HG03175 (cell line): ENCODE measurements at regions not wholly inside any gene's neighbourhood (a gene's known extent, or its start where the extent isn't known, plus 50 kb on each side); places are given as distances from the start of the nearest gene placed in this dataset.
"Not testable (repeated sequence)": the region's sequence is repeated elsewhere in the genome, so short reads cannot be mapped to it uniquely, and the experiment has no call there.

Experiments
- ATAC-seq: cut with Tn5 transposase; IDR thresholded peaks from one replicate; pipeline ENCODE4 v1.9.1; 2021; ENCODE audit warnings: mild to moderate bottlenecking, moderate library complexity; ENCODE audit not compliant: unreplicated experiment

GRCh38 chr14:106706488-106706887 is 1180.1 kb downstream of the TMEM121 start:
- not testable (repeated sequence) for ATAC-seq

- not testable (repeated sequence) for ATAC-seq
These were observed 1183.8 kb downstream of the TMEM121 start for GRCh38 chr14:106710187-106710586.

- ATAC-seq, result not testable (repeated sequence)
These were observed 1186.1 kb downstream of the TMEM121 start for GRCh38 chr14:106712513-106712912.

- not testable (repeated sequence) for ATAC-seq
These were observed 1188.4 kb downstream of the TMEM121 start for GRCh38 chr14:106714446-106715428.

- peak; percentile 63 for ATAC-seq
These were observed 1191.2 kb downstream of the TMEM121 start for GRCh38 chr14:106717544-106717943.

GRCh38 chr14:106719880-106720279 is 1193.5 kb downstream of the TMEM121 start:
- ATAC-seq, result not testable (repeated sequence)

- not testable (repeated sequence) for ATAC-seq
These were observed 1195.5 kb downstream of the TMEM121 start for GRCh38 chr14:106721926-106722325.

GRCh38 chr14:106722813-106723687 is 1196.7 kb downstream of the TMEM121 start:
- not testable (repeated sequence) for ATAC-seq

GRCh38 chr14:106727962-106728361 is 1201.6 kb downstream of the TMEM121 start:
- ATAC-seq, result not testable (repeated sequence)

- ATAC-seq, result no peak
These were observed 1202.2 kb downstream of the TMEM121 start for GRCh38 chr14:106728611-106729010.

- ATAC-seq, result no peak
These were observed 1203.2 kb downstream of the TMEM121 start for GRCh38 chr14:106729551-106729950.

- no peak for ATAC-seq
These were observed 1207.4 kb downstream of the TMEM121 start for GRCh38 chr14:106733771-106734170.

- ATAC-seq, result no peak
These were observed 1210.6 kb downstream of the TMEM121 start for GRCh38 chr14:106737021-106737420.

GRCh38 chr14:106738075-106738474 is 1211.7 kb downstream of the TMEM121 start:
- ATAC-seq, result no peak

GRCh38 chr14:106738598-106739258 is 1212.3 kb downstream of the TMEM121 start:
- not testable (repeated sequence) for ATAC-seq

- ATAC-seq, result peak; percentile 78
These were observed 1214.9 kb downstream of the TMEM121 start for GRCh38 chr14:106741086-106741827.

- peak; percentile 60 for ATAC-seq
These were observed 1218.8 kb downstream of the TMEM121 start for GRCh38 chr14:106745016-106745767.

GRCh38 chr14:106750089-106750488 is 1223.7 kb downstream of the TMEM121 start:
- not testable (repeated sequence) for ATAC-seq

- not testable (repeated sequence) for ATAC-seq
These were observed 1227.4 kb downstream of the TMEM121 start for GRCh38 chr14:106753751-106754150.
